HEK293 (cell line): ENCODE measurements at regions not wholly inside any gene's neighbourhood (a gene's known extent, or its start where the extent isn't known, plus 50 kb on each side); places are given as distances from the start of the nearest gene placed in this dataset.

Experiments used
- CTCF ChIA-PET: fragments of 350-600 bp; formaldehyde crosslinking; extraction: SDS; loops from one replicate; lab custom pipeline; 2021; ENCODE audit warnings: antibody characterized with exemption; lab: Yijun Ruan, JAX
- POLR2A ChIA-PET: fragments of 300-600 bp; formaldehyde crosslinking; extraction: SDS; loops from one replicate; lab custom pipeline; 2020; ENCODE audit warnings: antibody characterized with exemption, inconsistent platforms; lab: Yijun Ruan, JAX
- H3K27ac ChIP-seq: fragments of 200-500 bp; sonication (Bioruptor generic); 2 replicates; pipeline ENCODE4 v1.5.1; 2014; ENCODE audit warnings: low read depth, low read length, control low read depth, inconsistent platforms; ENCODE audit errors: extremely low read depth
- H3K36me3 ChIP-seq, 2 experiments: fragments of 200-500 bp in 1 of 2; sonication (Bioruptor generic) in 1 of 2; 1 replicate in 1 of 2; 2 replicates in 1 of 2; pipeline ENCODE4 v1.5.1; 2014 to 2017; ENCODE audit warnings: inconsistent platforms in 2 of 2, low read length in 2 of 2; ENCODE audit not compliant: control insufficient read depth in 2 of 2, insufficient read depth in 1 of 2
- H3K4me1 ChIP-seq: fragments of 200-500 bp; sonication (Bioruptor generic); 2 replicates; pipeline ENCODE4 v1.5.1; 2014; ENCODE audit warnings: mild to moderate bottlenecking, low read length, inconsistent platforms; ENCODE audit not compliant: control insufficient read depth, insufficient read depth
- H3K4me3 ChIP-seq: 2 replicates; pipeline ENCODE4 v1.5.1; 2011; ENCODE audit warnings: low read depth, mild to moderate bottlenecking, control low read depth, low read length, moderate library complexity
- H3K9me3 ChIP-seq: fragments of 200-500 bp; sonication (Bioruptor generic); 2 replicates; pipeline ENCODE4 v1.5.1; 2014; ENCODE audit warnings: low read depth, low read length, inconsistent platforms; ENCODE audit not compliant: control insufficient read depth, insufficient read depth
- KLF16 ChIP-seq: fragments of 450-650 bp; formaldehyde crosslinking; IDR thresholded peaks from 2 replicates; pipeline ENCODE4 v1.5.1; 2017; ENCODE audit warnings: missing biosample characterization, missing genetic modification characterization
- KLF7 ChIP-seq: fragments of 450-650 bp; formaldehyde crosslinking; IDR thresholded peaks from 2 replicates; pipeline ENCODE4 v1.5.1; 2016; ENCODE audit warnings: missing biosample characterization, missing genetic modification characterization, borderline replicate concordance
- MEIS1 ChIP-seq: sonication (generic); formaldehyde crosslinking; IDR thresholded peaks from 2 replicates; pipeline ENCODE4 v1.8.1; 2022; ENCODE audit warnings: missing genetic modification reagents, mild to moderate bottlenecking, borderline replicate concordance
- ZNF114 ChIP-seq: fragments of 450-650 bp; formaldehyde crosslinking; IDR thresholded peaks from 2 replicates; pipeline ENCODE4 v1.5.0; 2017; ENCODE audit warnings: missing biosample characterization, missing genetic modification characterization
- ZNF155 ChIP-seq: fragments of 450-650 bp; formaldehyde crosslinking; IDR thresholded peaks from 2 replicates; pipeline ENCODE4 v1.5.1; 2016; ENCODE audit warnings: missing biosample characterization, missing genetic modification characterization
- ZNF19 ChIP-seq: fragments of 450-650 bp; formaldehyde crosslinking; IDR thresholded peaks from 2 replicates; pipeline ENCODE4; 2016; ENCODE audit warnings: missing biosample characterization, missing genetic modification characterization, low read depth
- ZNF239 ChIP-seq: fragments of 450-650 bp; formaldehyde crosslinking; IDR thresholded peaks from 2 replicates; pipeline ENCODE4 v1.5.1; 2016; ENCODE audit warnings: missing biosample characterization, missing genetic modification characterization
- ZNF335 ChIP-seq: fragments of 450-650 bp; formaldehyde crosslinking; conservative IDR thresholded peaks from 2 replicates; pipeline ENCODE4 v1.5.1; 2016; ENCODE audit warnings: missing biosample characterization, missing genetic modification characterization
- ZNF529 ChIP-seq: fragments of 450-650 bp; formaldehyde crosslinking; IDR thresholded peaks from 2 replicates; pipeline ENCODE4 v1.5.1; 2017; ENCODE audit warnings: missing genetic modification characterization, missing biosample characterization; ENCODE audit not compliant: insufficient replicate concordance
- ZNF626 ChIP-seq: fragments of 450-650 bp; sonication (Bioruptor Pico); formaldehyde crosslinking; IDR thresholded peaks from 2 replicates; pipeline ENCODE4 v1.5.1; 2018; ENCODE audit warnings: missing biosample characterization, missing genetic modification characterization, inconsistent platforms
- ZNF660 ChIP-seq: fragments of 450-650 bp; IDR thresholded peaks from 2 replicates; pipeline ENCODE4 v1.5.1; 2018; ENCODE audit warnings: missing biosample characterization, mild to moderate bottlenecking, missing genetic modification characterization
- ZNF670 ChIP-seq: fragments of 450-650 bp; formaldehyde crosslinking; IDR thresholded peaks from 2 replicates; pipeline ENCODE4 v1.5.1; 2016; ENCODE audit warnings: missing biosample characterization, missing genetic modification characterization, low read depth
- ZNF747 ChIP-seq: fragments of 450-650 bp; formaldehyde crosslinking; IDR thresholded peaks from 2 replicates; pipeline ENCODE4 v1.5.1; 2016; ENCODE audit warnings: missing biosample characterization, missing genetic modification characterization
- ZNF777 ChIP-seq: fragments of 450-650 bp; formaldehyde crosslinking; IDR thresholded peaks from 2 replicates; pipeline ENCODE4 v1.5.1; 2017; ENCODE audit warnings: missing biosample characterization, missing genetic modification characterization, borderline replicate concordance
- TF ChIP-seq, protein P1 (sequence below): fragments of 450-650 bp; formaldehyde crosslinking; IDR thresholded peaks from 2 replicates; pipeline ENCODE4 v1.5.1; 2016; ENCODE audit warnings: missing biosample characterization, missing genetic modification characterization
- TF ChIP-seq, protein P2 (sequence below): fragments of 450-650 bp; formaldehyde crosslinking; IDR thresholded peaks from 2 replicates; pipeline ENCODE4 v1.5.1; 2016; ENCODE audit warnings: missing biosample characterization, missing genetic modification characterization
- TF ChIP-seq, protein P3 (sequence below): fragments of 450-650 bp; formaldehyde crosslinking; IDR thresholded peaks from 2 replicates; pipeline ENCODE4 v1.5.1; 2016; ENCODE audit warnings: missing biosample characterization, missing genetic modification characterization
- TF ChIP-seq, protein P4 (sequence below): fragments of 450-650 bp; formaldehyde crosslinking; IDR thresholded peaks from 2 replicates; pipeline ENCODE4 v1.5.1; 2016; ENCODE audit warnings: missing biosample characterization, missing genetic modification characterization, borderline replicate concordance
- TF ChIP-seq, protein P5 (sequence below): fragments of 450-650 bp; formaldehyde crosslinking; IDR thresholded peaks from 2 replicates; pipeline ENCODE4 v1.5.1; 2016; ENCODE audit warnings: missing biosample characterization, missing genetic modification characterization
- TF ChIP-seq, protein P6 (sequence below): fragments of 450-650 bp; formaldehyde crosslinking; IDR thresholded peaks from 2 replicates; pipeline ENCODE4 v1.5.1; 2017; ENCODE audit warnings: missing biosample characterization, missing genetic modification characterization

DNA sequence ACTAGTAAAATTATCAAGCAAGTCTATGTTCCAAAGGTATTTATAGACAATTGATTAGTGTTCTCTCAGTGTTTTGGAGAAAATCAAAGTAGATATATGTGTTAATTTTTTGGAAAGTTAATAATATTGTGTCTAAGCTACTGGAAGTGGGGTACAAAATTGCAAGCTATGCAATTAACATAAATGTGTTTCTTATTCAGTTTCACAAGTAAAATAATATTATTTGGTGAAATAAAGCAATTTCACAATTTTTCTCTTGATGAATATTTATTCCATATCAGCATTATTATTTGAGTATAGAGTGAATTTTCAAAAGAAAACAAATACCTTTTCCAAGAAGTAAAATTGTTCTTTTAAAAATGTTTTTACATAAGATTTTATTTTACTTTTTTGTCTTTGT, 1047.7 kb downstream of the TBL1XR1 start (continued):
- TF ChIP-seq, protein P1, sequence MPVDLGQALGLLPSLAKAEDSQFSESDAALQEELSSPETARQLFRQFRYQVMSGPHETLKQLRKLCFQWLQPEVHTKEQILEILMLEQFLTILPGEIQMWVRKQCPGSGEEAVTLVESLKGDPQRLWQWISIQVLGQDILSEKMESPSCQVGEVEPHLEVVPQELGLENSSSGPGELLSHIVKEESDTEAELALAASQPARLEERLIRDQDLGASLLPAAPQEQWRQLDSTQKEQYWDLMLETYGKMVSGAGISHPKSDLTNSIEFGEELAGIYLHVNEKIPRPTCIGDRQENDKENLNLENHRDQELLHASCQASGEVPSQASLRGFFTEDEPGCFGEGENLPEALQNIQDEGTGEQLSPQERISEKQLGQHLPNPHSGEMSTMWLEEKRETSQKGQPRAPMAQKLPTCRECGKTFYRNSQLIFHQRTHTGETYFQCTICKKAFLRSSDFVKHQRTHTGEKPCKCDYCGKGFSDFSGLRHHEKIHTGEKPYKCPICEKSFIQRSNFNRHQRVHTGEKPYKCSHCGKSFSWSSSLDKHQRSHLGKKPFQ (tag by site-specific recombination), result no peak
- TF ChIP-seq, protein P2, sequence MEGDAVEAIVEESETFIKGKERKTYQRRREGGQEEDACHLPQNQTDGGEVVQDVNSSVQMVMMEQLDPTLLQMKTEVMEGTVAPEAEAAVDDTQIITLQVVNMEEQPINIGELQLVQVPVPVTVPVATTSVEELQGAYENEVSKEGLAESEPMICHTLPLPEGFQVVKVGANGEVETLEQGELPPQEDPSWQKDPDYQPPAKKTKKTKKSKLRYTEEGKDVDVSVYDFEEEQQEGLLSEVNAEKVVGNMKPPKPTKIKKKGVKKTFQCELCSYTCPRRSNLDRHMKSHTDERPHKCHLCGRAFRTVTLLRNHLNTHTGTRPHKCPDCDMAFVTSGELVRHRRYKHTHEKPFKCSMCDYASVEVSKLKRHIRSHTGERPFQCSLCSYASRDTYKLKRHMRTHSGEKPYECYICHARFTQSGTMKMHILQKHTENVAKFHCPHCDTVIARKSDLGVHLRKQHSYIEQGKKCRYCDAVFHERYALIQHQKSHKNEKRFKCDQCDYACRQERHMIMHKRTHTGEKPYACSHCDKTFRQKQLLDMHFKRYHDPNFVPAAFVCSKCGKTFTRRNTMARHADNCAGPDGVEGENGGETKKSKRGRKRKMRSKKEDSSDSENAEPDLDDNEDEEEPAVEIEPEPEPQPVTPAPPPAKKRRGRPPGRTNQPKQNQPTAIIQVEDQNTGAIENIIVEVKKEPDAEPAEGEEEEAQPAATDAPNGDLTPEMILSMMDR (tag by site-specific recombination), result no peak

DNA sequence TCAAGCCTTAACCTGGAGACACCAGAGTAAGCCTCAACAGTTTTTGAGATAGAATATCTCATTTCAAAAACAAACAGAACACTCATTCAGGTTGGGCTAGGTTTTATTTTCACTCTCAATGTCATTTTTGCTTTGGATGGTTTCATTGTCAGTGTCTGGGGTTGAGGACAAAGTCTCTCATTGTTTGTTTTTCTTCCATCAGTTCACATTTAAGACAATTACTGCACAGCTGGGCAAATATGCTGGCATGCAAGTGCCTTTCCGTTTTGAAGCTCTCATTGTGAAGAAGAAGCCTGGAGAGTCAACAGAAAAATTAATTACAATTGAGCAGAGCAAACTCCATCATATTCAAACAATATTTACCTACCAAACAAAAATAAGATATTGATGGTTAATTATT, 1050.0 kb downstream of the TBL1XR1 start:
- no peak overlapping the region for H3K27ac ChIP-seq
- H3K4me1 ChIP-seq, result no peaks in the 10 kb centered on the region
- H3K9me3 ChIP-seq, result no peaks in the 10 kb centered on the region
- TF ChIP-seq MEIS1 (CRISPR knock-in tag), result no peak
- TF ChIP-seq ZNF335 (tag by site-specific recombination), result no peak
- no peak for TF ChIP-seq ZNF155 (tag by site-specific recombination)
- TF ChIP-seq ZNF529 (tag by site-specific recombination), result no peak
- no peak for TF ChIP-seq ZNF777 (tag by site-specific recombination)
- TF ChIP-seq ZNF747 (tag by site-specific recombination), result no peak
- TF ChIP-seq ZNF660 (tag by site-specific recombination), result no peak
- no peak for TF ChIP-seq KLF16
- TF ChIP-seq, protein P3, sequence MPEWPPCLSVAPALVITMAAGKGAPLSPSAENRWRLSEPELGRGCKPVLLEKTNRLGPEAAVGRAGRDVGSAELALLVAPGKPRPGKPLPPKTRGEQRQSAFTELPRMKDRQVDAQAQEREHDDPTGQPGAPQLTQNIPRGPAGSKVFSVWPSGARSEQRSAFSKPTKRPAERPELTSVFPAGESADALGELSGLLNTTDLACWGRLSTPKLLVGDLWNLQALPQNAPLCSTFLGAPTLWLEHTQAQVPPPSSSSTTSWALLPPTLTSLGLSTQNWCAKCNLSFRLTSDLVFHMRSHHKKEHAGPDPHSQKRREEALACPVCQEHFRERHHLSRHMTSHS (tag by site-specific recombination), result no peak
- TF ChIP-seq ZNF626, result no peak
- TF ChIP-seq ZNF670 (tag by site-specific recombination), result no peak
- CTCF ChIA-PET, result no interaction called here
- no peaks in the 10 kb centered on the region for H3K36me3 ChIP-seq
- no peak overlapping the region for H3K4me3 ChIP-seq
- POLR2A ChIA-PET, result no interaction called here

DNA sequence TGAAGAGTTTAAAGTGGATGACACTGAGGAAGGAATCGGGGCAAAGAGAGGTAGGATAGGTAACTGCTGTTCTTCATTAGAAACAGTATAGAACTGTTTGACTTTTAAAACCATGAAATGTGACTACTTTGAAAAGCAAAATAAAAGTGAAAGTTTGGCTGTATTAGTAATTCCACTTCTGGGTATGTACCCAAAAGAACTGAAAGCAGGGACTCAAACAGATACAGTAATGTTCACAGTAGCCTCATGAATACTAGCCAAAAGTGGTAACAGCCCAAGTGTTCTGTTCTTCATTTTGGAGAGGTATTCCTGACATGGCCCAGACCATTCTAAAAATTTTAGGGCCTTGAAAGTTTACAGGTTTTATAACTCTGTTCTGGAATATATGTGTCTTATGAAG, 1055.4 kb downstream of the TBL1XR1 start:
- Histone ChIP-seq H3K4me3 (no peak overlapping the region), H3K9me3 (no peaks in the 10 kb centered on the region), H3K36me3 (no peaks in the 10 kb centered on the region), H3K4me1 (no peaks in the 10 kb centered on the region), H3K27ac (no peak overlapping the region)
- ChIA-PET CTCF (no interaction called here), POLR2A (no interaction called here)
- no peak for TF ChIP-seq ZNF114
- TF ChIP-seq KLF7 (tag by site-specific recombination), result no peak
- TF ChIP-seq, protein P4, sequence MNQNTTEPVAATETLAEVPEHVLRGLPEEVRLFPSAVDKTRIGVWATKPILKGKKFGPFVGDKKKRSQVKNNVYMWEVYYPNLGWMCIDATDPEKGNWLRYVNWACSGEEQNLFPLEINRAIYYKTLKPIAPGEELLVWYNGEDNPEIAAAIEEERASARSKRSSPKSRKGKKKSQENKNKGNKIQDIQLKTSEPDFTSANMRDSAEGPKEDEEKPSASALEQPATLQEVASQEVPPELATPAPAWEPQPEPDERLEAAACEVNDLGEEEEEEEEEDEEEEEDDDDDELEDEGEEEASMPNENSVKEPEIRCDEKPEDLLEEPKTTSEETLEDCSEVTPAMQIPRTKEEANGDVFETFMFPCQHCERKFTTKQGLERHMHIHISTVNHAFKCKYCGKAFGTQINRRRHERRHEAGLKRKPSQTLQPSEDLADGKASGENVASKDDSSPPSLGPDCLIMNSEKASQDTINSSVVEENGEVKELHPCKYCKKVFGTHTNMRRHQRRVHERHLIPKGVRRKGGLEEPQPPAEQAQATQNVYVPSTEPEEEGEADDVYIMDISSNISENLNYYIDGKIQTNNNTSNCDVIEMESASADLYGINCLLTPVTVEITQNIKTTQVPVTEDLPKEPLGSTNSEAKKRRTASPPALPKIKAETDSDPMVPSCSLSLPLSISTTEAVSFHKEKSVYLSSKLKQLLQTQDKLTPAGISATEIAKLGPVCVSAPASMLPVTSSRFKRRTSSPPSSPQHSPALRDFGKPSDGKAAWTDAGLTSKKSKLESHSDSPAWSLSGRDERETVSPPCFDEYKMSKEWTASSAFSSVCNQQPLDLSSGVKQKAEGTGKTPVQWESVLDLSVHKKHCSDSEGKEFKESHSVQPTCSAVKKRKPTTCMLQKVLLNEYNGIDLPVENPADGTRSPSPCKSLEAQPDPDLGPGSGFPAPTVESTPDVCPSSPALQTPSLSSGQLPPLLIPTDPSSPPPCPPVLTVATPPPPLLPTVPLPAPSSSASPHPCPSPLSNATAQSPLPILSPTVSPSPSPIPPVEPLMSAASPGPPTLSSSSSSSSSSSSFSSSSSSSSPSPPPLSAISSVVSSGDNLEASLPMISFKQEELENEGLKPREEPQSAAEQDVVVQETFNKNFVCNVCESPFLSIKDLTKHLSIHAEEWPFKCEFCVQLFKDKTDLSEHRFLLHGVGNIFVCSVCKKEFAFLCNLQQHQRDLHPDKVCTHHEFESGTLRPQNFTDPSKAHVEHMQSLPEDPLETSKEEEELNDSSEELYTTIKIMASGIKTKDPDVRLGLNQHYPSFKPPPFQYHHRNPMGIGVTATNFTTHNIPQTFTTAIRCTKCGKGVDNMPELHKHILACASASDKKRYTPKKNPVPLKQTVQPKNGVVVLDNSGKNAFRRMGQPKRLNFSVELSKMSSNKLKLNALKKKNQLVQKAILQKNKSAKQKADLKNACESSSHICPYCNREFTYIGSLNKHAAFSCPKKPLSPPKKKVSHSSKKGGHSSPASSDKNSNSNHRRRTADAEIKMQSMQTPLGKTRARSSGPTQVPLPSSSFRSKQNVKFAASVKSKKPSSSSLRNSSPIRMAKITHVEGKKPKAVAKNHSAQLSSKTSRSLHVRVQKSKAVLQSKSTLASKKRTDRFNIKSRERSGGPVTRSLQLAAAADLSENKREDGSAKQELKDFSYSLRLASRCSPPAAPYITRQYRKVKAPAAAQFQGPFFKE (tag by site-specific recombination), result no peak
- no peak for TF ChIP-seq ZNF19 (tag by site-specific recombination)
- TF ChIP-seq ZNF239 (tag by site-specific recombination), result no peak
- TF ChIP-seq, protein P5, sequence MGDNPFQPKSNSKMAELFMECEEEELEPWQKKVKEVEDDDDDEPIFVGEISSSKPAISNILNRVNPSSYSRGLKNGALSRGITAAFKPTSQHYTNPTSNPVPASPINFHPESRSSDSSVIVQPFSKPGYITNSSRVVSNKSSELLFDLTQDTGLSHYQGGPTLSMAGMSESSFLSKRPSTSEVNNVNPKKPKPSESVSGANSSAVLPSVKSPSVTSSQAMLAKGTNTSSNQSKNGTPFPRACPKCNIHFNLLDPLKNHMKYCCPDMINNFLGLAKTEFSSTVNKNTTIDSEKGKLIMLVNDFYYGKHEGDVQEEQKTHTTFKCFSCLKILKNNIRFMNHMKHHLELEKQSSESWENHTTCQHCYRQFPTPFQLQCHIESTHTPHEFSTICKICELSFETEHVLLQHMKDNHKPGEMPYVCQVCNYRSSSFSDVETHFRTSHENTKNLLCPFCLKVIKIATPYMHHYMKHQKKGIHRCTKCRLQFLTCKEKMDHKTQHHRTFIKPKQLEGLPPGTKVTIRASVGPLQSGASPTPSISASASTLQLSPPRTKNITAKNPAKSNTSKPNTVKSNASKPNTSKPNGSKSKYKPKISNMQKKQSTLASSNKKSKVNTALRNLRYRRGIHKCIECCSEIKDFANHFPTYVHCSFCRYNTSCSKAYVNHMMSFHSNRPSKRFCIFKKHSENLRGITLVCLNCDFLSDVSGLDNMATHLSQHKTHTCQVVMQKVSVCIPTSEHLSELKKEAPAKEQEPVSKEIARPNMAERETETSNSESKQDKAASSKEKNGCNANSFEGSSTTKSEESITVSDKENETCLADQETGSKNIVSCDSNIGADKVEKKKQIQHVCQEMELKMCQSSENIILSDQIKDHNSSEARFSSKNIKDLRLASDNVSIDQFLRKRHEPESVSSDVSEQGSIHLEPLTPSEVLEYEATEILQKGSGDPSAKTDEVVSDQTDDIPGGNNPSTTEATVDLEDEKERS (tag by site-specific recombination), result no peak
- TF ChIP-seq, protein P6, sequence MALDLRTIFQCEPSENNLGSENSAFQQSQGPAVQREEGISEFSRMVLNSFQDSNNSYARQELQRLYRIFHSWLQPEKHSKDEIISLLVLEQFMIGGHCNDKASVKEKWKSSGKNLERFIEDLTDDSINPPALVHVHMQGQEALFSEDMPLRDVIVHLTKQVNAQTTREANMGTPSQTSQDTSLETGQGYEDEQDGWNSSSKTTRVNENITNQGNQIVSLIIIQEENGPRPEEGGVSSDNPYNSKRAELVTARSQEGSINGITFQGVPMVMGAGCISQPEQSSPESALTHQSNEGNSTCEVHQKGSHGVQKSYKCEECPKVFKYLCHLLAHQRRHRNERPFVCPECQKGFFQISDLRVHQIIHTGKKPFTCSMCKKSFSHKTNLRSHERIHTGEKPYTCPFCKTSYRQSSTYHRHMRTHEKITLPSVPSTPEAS (tag by site-specific recombination), result no peak
